AG09319 (cell line): ENCODE measurements at regions not wholly inside any gene's neighbourhood (a gene's known extent, or its start where the extent isn't known, plus 50 kb on each side); places are given as distances from the start of the nearest gene placed in this dataset.
"Not testable (repeated sequence)": the region's sequence is repeated elsewhere in the genome, so short reads cannot be mapped to it uniquely, and the experiment has no call there.

Experiments
- DNase-seq: peaks from one replicate; pipeline ENCODE4 v3.0.0-alpha.2; 2010; ENCODE audit warnings: low read depth; ENCODE audit errors: extremely low read depth
- TF ChIP-seq, protein P1 (sequence below): IDR thresholded peaks from 2 replicates; pipeline ENCODE4 v1.5.1; 2011; ENCODE audit warnings: low read depth, mild to moderate bottlenecking, inconsistent platforms, low read length, moderate library complexity

DNA sequence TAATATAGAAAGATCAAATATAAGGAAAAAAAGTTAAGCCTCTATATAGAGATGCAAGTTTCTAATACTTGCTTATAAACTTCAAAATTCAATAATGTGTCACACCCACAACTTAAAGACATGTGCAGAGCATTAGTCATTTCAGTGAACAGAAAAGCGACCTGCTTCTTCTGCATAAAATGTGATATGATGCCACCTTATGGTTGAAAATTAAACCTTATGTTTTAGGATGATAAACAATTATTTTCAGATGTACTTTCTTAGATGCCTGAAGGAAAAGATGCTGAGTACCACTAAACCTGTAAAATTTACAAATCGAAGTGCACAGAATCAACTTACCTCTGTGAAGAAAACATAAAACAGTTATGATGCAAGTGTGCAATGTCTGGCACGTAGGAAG, 96.0 kb downstream of the MTERF1 start:
- peak; percentile 32 for DNase-seq
- TF ChIP-seq, protein P1, sequence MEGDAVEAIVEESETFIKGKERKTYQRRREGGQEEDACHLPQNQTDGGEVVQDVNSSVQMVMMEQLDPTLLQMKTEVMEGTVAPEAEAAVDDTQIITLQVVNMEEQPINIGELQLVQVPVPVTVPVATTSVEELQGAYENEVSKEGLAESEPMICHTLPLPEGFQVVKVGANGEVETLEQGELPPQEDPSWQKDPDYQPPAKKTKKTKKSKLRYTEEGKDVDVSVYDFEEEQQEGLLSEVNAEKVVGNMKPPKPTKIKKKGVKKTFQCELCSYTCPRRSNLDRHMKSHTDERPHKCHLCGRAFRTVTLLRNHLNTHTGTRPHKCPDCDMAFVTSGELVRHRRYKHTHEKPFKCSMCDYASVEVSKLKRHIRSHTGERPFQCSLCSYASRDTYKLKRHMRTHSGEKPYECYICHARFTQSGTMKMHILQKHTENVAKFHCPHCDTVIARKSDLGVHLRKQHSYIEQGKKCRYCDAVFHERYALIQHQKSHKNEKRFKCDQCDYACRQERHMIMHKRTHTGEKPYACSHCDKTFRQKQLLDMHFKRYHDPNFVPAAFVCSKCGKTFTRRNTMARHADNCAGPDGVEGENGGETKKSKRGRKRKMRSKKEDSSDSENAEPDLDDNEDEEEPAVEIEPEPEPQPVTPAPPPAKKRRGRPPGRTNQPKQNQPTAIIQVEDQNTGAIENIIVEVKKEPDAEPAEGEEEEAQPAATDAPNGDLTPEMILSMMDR = peak; percentile 27

DNA sequence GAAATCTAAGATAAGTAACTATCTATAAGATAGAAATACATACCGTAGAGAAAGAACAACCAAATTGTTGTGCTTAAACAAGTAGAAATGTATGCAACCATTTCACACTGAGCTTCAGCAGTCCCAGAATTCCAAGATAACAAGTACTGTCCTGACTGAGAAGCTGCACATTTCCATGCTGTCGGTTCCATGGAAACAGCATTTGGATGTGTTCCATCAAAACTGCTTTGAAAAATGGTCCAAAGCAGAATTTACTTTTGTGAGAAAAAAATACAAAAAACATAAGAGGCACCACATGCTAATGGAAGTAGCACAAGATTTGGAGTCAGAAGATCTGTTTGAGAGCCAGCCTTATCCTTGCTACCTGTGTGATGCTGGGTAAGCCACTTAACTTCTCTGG, 92.6 kb downstream of the MTERF1 start:
- no peak for DNase-seq
- TF ChIP-seq, protein P1 = no peak

DNA sequence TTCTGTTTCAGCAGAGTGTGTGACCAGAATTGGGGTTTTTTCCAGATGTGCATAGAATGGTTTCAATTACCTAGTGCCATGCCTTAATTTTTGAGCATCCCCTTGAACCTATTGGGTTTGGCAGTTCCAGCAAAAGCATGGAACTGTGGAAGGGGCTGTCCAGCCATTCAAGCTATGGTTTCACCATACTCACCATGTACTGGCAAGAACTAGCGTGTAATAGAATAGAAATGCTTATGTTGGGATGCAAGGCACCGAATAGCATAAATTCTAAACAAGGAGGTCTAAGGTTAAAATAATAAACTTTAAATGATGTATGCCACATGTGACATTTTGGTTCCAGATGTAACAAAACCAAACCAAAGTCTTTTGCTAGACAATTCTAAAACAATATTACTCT, 91.4 kb downstream of the MTERF1 start:
- DNase-seq = no peak
- TF ChIP-seq, protein P1 = no peak

DNA sequence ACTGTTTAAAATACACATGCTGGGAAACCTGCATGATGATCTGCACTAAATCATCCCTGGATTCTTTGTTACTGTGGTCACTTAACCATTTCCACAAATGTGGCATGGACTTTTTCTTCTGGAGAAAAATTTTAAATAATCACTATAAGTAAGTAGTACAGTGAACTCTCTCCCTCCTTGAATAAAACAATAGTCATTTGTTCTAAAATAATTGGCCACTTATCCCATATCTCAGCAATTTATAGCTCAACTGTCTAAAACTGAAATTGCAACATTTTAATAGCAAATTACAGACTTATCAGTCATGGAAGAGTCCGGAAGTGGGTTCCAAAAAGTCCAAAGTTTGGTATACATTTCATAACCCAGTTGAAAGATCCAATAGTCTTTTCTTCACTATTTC, 90.9 kb downstream of the MTERF1 start:
- DNase-seq = no peak
- TF ChIP-seq, protein P1 = no peak

DNA sequence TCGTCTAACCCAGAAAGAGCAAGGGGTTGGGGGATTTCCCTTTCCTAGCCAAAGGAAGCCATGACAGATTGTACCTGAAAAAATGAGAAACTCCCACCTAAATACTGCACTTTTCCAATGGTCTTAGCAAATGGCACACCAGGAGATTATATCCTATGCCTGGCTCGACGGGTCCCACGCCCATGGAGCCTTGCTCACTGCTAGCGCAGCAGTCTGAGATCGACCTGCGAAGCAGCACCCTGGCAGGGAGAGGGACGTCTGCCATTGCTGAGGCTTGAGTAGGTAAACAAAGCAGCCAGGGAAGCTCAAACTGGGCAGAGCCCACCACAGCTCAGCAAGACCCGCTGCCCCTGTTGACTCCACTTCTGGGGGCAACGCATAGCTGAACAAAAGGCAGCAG, 89.9 kb downstream of the MTERF1 start:
- not testable (repeated sequence) for DNase-seq

DNA sequence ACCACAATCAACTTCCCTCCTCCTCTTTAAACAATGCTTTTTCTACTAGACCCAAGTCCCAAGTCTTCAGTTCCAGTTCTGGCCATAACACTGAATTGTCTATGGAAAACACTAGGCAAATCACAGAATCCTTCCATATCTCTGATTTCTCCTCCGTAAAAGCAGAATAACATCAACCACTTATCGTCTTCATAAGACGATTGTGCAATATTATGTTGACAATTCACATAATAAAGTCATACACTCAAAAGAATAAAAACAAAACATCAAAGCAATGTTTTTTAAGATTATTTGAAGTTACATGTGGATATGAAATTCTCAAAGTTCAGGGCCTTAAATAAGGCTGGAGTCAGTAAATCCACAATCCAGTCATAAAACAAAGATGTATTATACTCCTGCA, 84.4 kb downstream of the MTERF1 start:
- DNase-seq = no peak

DNA sequence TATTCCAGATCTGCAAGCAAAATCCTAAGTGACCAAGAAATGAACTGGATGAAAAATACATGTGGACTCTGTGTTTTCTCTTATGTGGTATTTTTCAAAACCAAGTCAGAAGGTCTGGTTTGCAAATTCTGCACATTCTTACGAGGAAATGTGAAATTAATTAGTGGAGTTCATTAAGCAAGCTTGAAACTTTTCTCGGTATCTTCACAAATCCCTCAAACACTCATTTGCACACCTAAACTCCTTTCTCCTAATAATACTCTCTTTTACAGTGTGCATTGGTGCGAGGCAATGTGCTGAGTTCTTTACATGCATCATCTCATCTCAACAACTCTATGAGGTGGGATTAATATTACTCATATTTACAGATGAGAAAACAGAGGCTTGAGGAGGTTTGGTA, 82.1 kb downstream of the MTERF1 start:
- TF ChIP-seq, protein P1 = no peak
- no peak for DNase-seq

More for the DNA sequence above, 84.4 kb downstream of the MTERF1 start:
- TF ChIP-seq, protein P1 = no peak

DNA sequence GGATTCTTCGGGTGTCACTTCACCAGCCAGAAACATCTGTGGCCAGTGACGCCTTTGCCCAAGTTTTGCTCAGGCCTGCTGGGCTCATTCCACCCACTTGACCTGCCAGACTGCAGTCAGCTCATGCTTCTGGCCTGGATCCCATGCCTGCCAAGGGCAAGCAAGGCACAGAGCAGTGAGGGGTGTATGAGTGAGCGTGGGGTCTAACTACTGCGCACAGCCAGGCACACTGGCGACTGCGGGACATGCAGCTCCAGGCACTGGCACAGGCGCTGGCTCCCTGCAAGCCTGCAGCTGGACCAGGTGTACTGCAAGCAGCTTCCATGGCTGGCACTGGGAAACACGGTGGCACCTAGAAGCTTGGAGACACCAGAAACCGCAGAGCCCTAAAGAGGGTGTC, 80.1 kb downstream of the MTERF1 start:
- TF ChIP-seq, protein P1 = no peak
- DNase-seq = no peak
